GM12872 (cell line): ENCODE measurements at regions not wholly inside any gene's neighbourhood (a gene's known extent, or its start where the extent isn't known, plus 50 kb on each side); places are given as distances from the start of the nearest gene placed in this dataset.
A peak's percentile ranks its signal among the peaks of the same experiment; 100 is the strongest.

ENCODE experiments used
- TF ChIP-seq, protein P1 (sequence below): IDR thresholded peaks from 3 replicates; pipeline ENCODE4 v1.5.1; 2011; ENCODE audit warnings: low read depth, mild to moderate bottlenecking, low read length, moderate library complexity; ENCODE audit not compliant: insufficient read depth

DNA sequence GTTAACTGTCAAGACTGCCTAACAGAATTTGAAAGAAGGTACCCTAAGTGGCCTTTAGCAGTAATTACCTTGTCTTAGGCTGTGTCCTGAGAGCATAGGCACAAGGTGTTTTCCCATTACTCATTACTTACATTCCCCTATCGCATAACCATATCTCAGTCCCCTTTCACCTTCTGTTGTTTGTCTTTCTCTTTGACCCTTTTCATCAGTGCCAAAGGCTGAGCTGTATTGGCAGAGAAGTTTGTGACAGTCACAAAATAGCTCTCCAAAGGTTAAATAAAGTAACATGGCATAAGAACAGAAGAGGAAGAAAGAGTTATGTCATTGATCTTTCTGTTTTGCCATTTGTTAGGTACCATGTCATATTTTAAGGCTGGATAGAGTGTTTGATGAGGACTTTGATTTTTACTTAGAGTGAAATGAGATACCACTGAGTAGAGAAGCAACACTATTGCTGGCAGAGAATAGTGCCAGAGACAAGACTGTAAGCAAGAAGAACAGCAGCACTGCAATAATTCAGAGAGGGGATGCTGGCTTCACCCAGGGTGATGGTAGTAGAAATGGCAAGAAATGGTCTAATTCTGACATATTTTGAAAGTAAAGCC lies 497.8 kb downstream of the TTLL7 start:
- TF ChIP-seq, protein P1, sequence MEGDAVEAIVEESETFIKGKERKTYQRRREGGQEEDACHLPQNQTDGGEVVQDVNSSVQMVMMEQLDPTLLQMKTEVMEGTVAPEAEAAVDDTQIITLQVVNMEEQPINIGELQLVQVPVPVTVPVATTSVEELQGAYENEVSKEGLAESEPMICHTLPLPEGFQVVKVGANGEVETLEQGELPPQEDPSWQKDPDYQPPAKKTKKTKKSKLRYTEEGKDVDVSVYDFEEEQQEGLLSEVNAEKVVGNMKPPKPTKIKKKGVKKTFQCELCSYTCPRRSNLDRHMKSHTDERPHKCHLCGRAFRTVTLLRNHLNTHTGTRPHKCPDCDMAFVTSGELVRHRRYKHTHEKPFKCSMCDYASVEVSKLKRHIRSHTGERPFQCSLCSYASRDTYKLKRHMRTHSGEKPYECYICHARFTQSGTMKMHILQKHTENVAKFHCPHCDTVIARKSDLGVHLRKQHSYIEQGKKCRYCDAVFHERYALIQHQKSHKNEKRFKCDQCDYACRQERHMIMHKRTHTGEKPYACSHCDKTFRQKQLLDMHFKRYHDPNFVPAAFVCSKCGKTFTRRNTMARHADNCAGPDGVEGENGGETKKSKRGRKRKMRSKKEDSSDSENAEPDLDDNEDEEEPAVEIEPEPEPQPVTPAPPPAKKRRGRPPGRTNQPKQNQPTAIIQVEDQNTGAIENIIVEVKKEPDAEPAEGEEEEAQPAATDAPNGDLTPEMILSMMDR: no peak

DNA sequence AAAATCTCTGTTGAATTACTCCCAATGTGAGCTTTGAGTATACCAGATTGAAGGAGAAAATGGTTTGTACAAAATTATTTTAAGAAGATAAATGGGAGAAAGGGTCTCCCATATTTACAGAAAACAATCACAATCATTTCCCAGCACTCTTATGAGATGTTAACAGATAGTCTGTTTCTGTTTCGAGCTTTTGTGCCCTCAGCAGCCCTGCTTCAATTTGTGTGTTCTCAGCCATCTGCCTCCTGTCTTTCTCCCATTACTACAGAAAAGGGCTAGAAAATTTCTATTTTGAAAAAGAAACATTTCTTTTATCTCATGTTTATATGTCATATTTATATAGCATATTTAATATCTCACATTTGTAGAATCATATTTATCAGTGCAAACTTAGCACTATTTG lies 498.4 kb downstream of the TTLL7 start:
- TF ChIP-seq, protein P1: no peak

DNA sequence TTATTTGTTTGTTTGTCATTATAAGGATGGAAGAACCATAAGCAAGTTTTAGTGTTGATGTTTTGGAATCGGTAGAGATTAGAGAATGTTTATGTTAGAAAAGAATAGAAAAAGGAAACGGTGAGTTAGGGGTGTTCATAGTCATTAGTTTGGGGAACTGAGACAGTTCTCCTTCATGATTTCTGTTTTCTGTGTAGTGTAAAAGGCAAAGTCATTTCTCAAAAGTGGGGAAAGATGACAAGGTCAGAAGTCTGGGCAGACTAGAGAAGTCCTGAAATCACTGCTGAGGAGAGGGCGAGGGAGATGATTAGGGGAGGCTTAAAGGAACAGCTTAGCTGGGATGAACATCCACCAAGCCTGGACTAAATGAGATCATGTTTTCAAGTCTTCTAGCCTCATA lies 498.9 kb downstream of the TTLL7 start:
- TF ChIP-seq, protein P1: no peak

DNA sequence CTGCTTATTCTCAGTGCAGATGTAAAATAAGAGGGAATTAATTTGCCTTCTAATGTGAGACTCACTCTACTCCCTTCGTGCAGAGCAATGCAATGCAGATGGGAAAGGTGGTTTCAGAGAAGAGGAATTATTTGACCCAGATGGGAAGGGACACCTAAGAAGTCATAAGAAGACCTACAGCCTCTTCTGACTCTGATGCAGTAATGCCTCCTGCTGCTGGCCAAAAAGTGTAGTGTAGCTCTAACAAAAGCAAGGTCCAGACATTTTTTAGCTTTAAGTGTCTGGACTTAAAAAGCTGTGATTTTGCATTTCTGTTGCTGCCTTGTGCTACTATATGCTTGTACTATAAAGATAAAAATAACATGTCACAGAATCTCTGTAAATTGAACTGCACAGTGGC lies 501.4 kb downstream of the TTLL7 start:
- TF ChIP-seq, protein P1: peak; percentile 64

DNA sequence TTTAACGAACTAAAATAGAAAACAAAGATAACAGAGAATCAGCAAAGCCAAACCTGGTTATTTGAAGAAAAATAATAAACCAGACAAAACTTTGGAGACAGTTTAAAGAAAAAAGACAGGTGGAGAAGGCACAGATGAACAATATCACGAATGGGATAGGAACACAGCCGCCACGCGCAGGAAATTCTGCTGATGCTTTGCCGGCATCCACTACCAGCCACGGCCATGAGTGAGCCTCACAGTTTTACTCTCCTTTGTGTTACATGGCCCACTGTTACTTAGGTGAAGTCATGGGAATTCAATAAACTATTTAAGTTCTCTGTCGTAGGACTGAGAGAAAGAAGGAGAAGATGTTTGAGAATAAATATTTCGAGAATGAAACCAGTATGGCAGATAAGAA lies 503.4 kb downstream of the TTLL7 start:
- TF ChIP-seq, protein P1: no peak

DNA sequence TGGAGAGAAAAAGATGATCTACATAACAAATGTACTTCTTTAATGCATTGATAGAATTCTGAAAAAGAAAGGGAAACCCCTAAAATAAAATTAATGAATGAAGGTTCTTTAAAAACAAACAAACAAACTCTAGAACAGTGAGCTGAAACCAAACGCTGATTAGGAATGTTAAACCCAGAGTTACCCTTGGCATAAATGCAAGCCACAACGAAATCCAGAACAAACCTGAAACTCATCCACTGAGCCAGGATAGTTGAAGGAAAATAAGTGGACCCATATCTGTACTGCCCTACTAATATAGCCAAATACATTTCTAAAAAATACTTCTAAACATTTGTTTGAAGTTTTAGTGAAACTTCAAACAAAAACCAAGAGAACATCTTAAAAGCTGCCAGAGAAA lies 505.3 kb downstream of the TTLL7 start:
- TF ChIP-seq, protein P1: no peak

DNA sequence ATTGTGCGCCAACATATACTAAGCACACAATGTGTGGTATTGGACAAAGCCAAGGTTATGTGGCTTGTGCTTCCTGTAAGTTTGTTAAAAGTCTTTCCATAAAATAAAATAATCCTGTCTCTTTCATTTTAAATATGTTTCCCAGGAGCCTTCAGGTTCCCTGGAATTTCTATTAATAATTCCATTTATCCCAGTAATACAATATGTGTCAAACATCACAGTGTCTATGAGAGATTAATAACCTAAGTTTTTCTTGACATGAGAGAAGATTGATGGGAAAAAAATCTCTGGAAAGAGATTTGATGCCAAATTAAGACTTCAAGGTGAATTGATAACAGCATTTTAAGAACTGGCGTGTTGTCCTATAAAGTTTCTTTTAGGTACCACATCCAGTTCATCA lies 507.0 kb downstream of the TTLL7 start:
- TF ChIP-seq, protein P1: no peak
